ENCODE measurements at regions not wholly inside any gene's neighbourhood (a gene's known extent, or its start where the extent isn't known, plus 50 kb on each side); places are given as distances from the start of the nearest gene placed in this dataset.

DNA sequence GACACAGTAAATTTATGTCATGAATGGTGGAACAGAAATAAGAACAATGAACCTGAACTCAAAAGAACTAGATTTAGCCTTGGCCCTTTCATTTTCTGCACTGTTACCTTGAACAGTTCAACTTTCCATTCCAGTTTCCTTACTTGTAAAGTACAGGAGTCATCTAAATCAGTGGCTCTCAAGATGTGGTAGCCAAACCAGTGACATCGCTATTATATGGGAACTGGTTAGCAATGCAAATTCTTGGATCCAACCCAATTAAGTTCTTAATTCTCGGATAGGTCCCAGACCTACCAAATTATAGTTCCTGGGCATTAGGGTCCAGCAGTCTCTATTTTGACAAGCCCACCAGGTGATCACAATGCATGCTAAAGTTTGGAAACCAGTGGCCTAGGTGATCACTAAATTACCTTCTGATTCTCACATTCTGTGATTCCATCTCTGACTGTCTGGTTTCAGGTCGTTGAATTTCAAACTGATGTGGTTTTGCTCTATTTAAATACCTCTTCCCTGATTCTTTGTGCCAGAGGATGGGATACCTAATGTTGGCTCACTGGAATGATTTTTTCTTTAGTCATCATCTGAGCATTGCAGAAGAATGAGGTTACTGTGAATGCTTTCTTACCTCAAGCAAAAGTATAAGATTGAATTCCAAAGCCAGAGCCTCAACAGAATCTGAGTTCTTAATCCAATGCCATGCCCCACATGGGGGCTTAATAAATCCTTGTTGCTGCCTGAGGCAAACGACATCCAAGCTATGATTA lies 253.8 kb downstream of the ENC1 start:
- no peak for FAIRE-seq

DNA sequence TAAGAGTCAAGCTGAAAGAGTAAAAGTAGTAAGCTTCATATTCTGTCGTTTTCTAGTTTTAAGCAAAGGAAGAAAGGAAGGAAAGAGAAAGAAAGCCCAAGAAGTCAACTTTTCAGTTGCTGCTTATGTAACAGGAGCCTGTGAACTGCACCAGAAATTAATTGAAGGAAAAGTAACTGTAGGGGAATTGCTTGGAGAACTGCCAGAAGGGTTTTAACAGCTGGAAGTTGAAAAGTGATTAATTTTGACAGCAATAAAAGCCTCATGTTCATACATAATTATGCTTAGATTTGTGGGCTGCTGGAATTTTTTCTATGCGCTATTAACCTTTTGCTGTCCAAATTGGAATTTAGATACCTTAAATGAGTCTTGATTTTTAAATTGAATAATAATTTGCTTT lies 255.7 kb downstream of the ENC1 start:
- DNase-seq, result peak in 3 of 5 donors; percentile 21 to 90 (median 87)
- Histone ChIP-seq H3K27ac (ENCODE audit: low read depth in 2 of 2, low read length in 2 of 2) (no peak overlapping the region), H3K4me1 (ENCODE audit: control insufficient read depth in 2 of 3, insufficient read depth in 2 of 3, low read depth in 1 of 3, low read length in 3 of 3) (peaks cover 7 to 11% (median 9%) of the 10 kb centered on the region in 3 donors), H3K9ac (ENCODE audit: low read length in 3 of 3) (no peak overlapping the region), H3K9me3 (ENCODE audit: control insufficient read depth in 2 of 3, insufficient read depth in 1 of 3, low read length in 3 of 3) (no peaks in the 10 kb centered on the region), H3K4me3 (ENCODE audit: low read length in 3 of 3) (no peak overlapping the region), H3K27me3 (ENCODE audit: control insufficient read depth, insufficient read depth, low read length) (no peaks in the 10 kb centered on the region), H3K36me3 (ENCODE audit: control insufficient read depth in 2 of 3, insufficient read depth in 3 of 3, low read length in 3 of 3) (no peaks in the 10 kb centered on the region)
- intact Hi-C loops (cut with DNase I), result no loop called here
- peak; percentile 11 for FAIRE-seq
- TF ChIP-seq, protein P1, sequence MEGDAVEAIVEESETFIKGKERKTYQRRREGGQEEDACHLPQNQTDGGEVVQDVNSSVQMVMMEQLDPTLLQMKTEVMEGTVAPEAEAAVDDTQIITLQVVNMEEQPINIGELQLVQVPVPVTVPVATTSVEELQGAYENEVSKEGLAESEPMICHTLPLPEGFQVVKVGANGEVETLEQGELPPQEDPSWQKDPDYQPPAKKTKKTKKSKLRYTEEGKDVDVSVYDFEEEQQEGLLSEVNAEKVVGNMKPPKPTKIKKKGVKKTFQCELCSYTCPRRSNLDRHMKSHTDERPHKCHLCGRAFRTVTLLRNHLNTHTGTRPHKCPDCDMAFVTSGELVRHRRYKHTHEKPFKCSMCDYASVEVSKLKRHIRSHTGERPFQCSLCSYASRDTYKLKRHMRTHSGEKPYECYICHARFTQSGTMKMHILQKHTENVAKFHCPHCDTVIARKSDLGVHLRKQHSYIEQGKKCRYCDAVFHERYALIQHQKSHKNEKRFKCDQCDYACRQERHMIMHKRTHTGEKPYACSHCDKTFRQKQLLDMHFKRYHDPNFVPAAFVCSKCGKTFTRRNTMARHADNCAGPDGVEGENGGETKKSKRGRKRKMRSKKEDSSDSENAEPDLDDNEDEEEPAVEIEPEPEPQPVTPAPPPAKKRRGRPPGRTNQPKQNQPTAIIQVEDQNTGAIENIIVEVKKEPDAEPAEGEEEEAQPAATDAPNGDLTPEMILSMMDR (IDR thresholded peaks at IDR 0.05; ENCODE audit: borderline replicate concordance, extremely low read depth, insufficient read depth), result no peak

More for the DNA sequence above, 253.8 kb downstream of the ENC1 start:
- Histone ChIP-seq H3K36me3 (ENCODE audit: control insufficient read depth in 2 of 3, insufficient read depth in 3 of 3, low read length in 3 of 3) (no peaks in the 10 kb centered on the region), H3K27me3 (ENCODE audit: control insufficient read depth, insufficient read depth, low read length) (no peaks in the 10 kb centered on the region), H3K9ac (ENCODE audit: low read length in 3 of 3) (no peak overlapping the region), H3K9me3 (ENCODE audit: control insufficient read depth in 2 of 3, insufficient read depth in 1 of 3, low read length in 3 of 3) (no peaks in the 10 kb centered on the region), H3K4me3 (ENCODE audit: low read length in 3 of 3) (no peak overlapping the region), H3K27ac (ENCODE audit: low read depth in 2 of 2, low read length in 2 of 2) (no peak overlapping the region), H3K4me1 (ENCODE audit: control insufficient read depth in 2 of 3, insufficient read depth in 2 of 3, low read depth in 1 of 3, low read length in 3 of 3) (peaks cover 7 to 11% (median 9%) of the 10 kb centered on the region in 3 donors)
- no peak for DNase-seq
- TF ChIP-seq, protein P1 (IDR thresholded peaks at IDR 0.05; ENCODE audit: borderline replicate concordance, extremely low read depth, insufficient read depth), result no peak
- intact Hi-C loops (cut with DNase I), result no loop called here

DNA sequence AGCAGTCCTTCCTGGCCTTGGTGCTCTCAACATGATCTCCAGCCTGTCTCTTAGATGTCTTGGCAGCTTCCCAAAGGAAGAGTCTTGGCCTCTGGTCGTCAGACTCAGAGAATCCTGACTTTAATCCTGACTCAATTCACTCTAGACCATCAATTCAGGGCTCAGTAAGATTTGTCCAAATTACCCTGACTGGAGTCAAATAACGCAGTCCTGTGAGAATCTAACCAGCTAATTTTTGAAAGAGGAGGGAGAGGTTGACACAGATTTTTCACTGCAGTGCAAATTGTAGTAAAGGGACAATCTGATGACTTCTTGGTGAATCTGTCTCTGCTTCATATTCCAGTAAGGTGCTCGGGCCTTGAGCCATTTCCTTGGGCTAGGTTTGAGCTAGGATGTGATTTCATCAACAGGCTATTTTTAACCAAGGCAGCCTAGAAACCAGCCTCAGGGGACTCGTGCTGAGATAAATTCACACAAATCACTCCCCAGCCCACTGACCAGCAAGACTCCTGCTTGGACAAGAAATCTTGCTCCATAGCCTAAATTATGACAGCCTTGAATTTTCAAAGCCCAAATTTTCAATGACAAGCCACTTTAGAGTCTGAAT lies 257.4 kb downstream of the ENC1 start:
- H3K27me3 ChIP-seq (ENCODE audit: control insufficient read depth, insufficient read depth, low read length), result no peaks in the 10 kb centered on the region
- TF ChIP-seq, protein P1 (IDR thresholded peaks at IDR 0.05; ENCODE audit: borderline replicate concordance, extremely low read depth, insufficient read depth), result no peak
- peaks cover 7 to 11% (median 9%) of the 10 kb centered on the region in 3 donors for H3K4me1 ChIP-seq (ENCODE audit: control insufficient read depth in 2 of 3, insufficient read depth in 2 of 3, low read depth in 1 of 3, low read length in 3 of 3)
- H3K4me3 ChIP-seq (ENCODE audit: low read length in 3 of 3), result no peak overlapping the region
- H3K9me3 ChIP-seq (ENCODE audit: control insufficient read depth in 2 of 3, insufficient read depth in 1 of 3, low read length in 3 of 3), result no peaks in the 10 kb centered on the region
- H3K36me3 ChIP-seq (ENCODE audit: control insufficient read depth in 2 of 3, insufficient read depth in 3 of 3, low read length in 3 of 3), result no peaks in the 10 kb centered on the region
- DNase-seq (peak in 2 of 5 donors; percentile 32 to 60), FAIRE-seq (no peak)
- intact Hi-C loops (cut with DNase I), result no loop called here
- H3K9ac ChIP-seq (ENCODE audit: low read length in 3 of 3), result no peak overlapping the region
- H3K27ac ChIP-seq (ENCODE audit: low read depth in 2 of 2, low read length in 2 of 2), result no peak overlapping the region

All from kidney (tissue), 13 donors.